GM21717 (cell line): ENCODE measurements at regions not wholly inside any gene's neighbourhood (a gene's known extent, or its start where the extent isn't known, plus 50 kb on each side); places are given as distances from the start of the nearest gene placed in this dataset.
"Not testable (repeated sequence)": the region's sequence is repeated elsewhere in the genome, so short reads cannot be mapped to it uniquely, and the experiment has no call there.

Experiments used
- ATAC-seq: cut with Tn5 transposase; IDR thresholded peaks from one replicate; pipeline ENCODE4 v1.9.1; 2021; ENCODE audit warnings: mild to moderate bottlenecking, moderate library complexity; ENCODE audit not compliant: unreplicated experiment

DNA sequence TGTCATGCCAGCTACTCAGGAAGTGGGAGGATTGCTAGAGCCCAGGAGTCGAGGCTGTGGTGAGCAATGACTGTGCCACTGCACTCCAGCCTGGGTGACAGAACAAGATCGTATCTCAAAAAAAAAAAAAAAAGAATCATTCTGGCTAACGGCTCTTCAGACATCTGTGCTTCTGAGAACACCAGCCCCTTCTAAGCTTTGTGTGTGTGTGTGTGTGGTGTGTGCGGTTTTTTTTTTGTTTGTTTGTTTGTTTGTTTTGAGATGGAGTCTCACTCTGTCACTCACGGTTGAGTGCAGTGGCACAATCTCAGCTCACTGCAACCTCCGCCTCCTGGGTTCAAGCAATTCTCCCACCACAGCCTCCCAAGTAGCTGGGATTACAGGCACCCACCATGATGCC, 79.4 kb upstream of the DRD5 start:
- not testable (repeated sequence) for ATAC-seq

DNA sequence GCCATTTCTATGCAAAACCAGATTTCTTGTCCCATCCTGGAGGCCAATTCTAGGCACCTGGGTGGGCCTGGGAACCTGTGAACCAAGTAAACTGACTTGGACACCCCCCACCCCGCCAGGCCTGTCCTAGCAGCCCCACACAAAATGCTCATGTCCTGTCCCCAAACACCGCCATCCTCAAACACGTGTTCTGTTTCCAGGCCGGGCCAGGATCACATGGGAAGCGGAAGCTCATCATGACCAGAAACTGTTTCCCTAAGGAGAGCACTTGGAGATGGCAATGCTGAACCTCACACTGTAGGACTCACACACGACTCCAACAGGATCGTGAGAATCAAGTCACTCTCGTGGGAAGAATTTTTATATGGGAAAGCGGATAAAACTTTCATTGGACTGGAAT, 78.7 kb upstream of the DRD5 start:
- ATAC-seq = not testable (repeated sequence)

DNA sequence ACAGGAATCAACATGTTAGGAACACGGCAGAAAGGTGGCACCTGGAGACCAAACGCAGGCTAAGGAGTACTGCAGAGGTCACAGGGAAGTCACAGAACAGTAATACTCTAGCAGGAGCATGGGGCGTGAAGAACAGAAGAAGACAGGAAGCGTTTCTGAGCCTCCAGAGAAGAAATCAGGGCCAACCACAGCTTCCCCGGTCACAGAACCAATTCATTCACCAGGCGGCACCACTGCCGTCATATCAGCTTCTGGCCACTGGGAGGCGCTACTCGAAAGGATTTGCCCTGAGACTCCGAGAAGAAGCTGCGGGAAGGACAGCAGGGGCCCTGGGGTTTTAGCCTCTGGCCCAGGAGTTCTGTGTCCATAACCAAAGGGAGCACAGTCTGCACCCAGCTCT, 78.0 kb upstream of the DRD5 start:
- no peak for ATAC-seq

DNA sequence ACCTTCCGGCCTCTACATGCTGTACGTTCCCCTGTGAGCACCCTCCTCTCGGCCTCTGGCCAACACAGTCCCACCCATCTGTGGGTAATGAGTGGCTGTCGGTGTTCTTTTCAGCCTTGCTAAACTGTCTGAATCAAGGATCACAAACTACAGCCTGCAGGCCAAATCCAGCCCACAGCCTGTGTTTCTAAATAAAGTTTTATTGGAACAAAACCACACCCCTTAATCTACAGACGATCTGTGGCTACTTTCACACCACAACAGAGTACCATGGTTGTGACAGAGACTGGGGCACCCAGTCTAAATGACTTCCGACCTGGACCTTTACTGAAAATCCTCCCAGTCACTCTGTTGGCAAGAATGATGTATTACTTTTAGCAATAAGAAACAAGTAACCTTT, 77.3 kb upstream of the DRD5 start:
- ATAC-seq = not testable (repeated sequence)

DNA sequence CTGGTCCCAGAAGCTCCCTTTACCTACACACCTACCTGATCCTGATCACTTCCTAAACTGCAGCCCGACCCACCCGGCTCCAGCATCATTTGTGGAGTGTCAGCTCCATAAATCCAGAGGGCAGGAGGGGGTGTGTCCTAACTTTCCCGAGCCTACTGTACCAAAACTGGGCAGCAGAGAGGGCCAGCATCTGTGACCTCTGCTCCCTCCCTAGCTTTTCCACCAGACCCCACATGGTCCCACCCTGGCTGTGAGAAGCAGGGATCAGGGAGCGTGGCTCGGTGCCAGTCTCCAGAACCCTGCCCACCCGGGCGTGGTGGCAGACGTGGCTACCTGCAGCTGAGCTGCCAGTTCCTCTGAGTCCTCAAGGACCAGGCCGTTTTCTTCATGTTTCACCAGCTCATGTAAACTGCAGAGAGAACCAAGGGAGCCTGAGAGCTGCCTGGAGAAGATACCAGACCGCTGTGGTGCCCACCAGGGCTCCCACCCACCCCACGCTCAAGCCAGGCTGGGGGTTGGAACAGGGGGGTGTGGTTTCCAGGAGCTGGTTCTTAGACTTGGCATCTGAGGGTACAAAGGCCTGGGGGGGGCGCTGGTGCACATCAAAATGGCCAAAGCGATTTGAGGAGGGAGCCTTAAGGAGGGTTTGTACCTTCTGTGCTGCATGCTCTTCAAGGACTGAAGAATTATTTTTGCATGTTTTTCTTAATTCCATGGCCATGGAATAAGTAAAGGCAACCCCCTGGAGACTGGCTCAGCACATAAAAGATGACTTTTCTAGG, 76.7 kb upstream of the DRD5 start:
- ATAC-seq = no peak

DNA sequence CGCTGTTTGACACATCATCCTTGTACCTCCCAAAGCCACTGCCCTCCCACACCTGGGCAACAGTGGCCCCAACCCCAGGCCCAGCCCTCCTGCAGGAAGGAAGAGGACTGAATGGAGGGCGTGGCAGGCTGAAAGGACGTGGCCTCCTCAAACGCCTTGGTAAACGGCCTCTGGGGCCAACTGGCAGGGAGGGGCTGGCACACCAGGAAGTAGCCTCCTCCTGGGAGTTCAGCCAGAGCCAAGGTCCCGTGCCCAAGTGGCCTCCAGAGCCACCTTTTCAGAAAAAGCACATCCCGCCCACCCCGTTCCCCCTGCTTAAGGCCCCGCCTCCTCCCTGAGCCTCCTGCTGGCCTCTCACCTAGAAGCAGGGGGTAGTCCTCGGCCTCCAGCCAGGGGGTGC, 74.2 kb upstream of the DRD5 start:
- not testable (repeated sequence) for ATAC-seq

DNA sequence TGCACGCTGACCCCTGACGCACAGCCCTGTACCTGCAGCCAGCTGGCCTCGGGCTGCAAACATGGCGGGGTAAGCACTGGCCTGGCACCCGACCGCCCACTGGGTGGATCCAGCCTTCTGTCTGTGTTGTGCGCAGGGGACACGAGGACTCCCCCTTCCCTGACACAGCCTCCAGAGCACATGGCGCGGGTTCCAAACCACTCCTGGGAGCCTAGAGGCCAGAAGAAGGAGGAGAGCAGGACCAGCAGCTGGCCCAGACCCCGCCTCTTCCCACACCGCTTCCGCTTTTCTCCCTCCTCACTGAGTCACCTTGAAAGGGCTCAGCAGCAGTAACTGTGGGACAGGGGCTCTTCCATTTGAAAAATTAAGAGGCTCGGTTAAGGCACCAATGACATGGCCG, 73.5 kb upstream of the DRD5 start:
- not testable (repeated sequence) for ATAC-seq

DNA sequence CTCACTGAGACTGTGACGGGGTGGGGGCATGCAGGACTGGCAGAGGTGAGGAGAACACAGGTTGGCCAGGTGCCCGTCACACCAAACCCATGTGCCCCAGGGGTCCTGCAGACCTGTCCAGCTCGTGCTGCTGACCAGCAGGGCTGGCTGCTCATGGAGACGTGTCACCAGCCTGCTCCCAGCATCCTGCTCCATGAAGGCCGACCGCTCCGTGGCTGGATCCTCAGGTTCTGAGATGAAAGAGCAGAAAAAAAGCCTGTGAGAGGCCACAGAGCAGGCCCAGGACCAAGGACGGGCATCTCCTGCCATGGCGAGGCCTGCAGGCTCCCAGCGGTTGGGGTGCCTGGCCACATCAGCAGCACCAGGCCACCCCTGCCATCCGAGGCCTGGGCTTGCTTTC, 71.7 kb upstream of the DRD5 start:
- no peak for ATAC-seq

DNA sequence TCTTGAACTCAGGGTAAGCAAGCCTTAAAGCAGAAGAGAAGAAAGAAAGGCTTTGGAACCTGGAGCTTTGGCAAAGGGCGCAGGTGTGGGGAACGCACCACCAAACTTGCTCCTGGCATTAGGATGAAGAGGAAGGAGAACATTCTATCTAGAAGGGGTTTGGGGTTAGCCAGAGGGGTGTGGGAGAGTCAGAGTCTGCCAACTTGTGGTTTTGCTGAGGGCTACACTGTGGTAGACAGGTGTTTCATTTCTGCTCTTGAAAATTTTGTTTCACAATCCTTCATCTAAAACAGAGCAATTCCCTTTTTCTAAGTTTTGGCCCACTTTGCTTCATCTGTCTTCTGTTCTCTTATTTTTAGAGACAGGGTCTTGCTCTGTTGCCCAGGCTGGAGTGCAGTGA, 66.2 kb upstream of the DRD5 start:
- ATAC-seq = not testable (repeated sequence)

DNA sequence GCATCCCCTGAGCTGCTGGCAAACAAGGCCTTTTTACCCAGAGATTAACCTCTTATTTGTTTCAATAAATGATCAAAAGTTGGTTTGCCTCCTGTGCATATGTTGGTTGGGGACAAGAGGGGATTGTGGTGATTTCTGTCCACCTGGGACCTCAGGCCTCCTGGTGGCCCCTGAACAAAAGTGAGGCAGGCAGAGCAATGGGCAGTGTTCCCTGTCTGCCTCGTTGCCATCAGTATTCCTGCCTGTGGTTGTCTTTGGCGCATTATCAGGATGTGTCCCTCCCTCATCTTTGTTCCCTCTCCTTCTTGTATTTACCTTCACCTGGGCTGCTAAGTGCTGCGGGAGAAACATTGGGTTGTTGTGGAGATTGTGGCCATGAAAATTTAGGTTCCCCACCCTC, 65.3 kb upstream of the DRD5 start:
- ATAC-seq = no peak

DNA sequence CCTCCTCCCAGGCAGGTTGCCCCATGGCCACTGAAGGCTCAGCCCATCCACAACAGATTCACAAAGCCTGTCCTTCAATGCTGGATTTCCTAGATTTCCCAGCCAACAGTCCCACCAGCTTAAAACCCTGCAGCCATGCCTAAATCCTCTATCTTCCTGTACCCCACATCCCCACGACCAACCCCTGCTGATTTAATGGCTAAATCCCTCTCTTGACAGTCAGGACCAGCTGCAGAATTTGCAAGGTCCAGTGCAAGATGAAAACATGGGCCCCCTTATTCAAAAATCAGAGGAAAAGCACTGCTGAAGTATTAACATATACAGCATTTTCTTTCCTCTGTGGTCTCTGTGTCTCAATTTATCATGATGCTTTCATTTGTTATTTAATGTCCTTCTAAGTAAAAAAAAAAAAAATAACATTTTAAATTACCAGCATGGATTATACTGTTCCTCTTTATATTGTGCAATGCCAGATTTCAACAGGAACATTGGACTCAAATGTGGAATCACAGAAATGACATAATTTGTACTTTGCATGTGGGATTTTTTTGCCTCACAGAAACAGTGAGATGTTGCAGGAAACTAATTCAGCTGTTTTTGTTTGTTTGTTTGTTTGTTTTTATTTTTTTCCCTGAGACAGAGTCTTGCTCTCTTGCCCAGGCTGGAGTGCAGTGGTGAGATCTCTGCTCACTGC, 63.0 kb upstream of the DRD5 start:
- not testable (repeated sequence) for ATAC-seq

DNA sequence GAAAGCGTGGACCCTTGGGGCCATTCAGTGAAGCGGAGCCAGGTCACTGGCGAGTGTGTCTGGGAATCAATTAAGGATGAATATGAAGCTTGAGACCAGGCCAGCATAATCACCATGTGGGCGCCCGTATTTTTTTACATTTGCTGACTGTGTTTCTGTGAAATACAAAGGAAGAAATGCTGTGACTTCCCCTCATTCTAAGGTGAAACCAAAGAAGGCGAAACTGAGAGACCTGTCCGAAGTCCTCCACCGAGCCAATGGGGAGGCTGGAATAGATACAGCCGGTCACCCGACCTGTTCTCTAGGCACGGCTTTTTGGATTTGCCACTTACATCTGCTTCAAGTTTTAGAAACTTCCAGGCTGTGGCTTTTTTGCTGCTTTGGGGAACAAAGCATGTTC, 59.3 kb upstream of the DRD5 start:
- not testable (repeated sequence) for ATAC-seq
